ENCODE measurements at regions not wholly inside any gene's neighbourhood (a gene's known extent, or its start where the extent isn't known, plus 50 kb on each side); places are given as distances from the start of the nearest gene placed in this dataset.
A peak's percentile ranks its signal among the peaks of the same experiment; 100 is the strongest.

DNA sequence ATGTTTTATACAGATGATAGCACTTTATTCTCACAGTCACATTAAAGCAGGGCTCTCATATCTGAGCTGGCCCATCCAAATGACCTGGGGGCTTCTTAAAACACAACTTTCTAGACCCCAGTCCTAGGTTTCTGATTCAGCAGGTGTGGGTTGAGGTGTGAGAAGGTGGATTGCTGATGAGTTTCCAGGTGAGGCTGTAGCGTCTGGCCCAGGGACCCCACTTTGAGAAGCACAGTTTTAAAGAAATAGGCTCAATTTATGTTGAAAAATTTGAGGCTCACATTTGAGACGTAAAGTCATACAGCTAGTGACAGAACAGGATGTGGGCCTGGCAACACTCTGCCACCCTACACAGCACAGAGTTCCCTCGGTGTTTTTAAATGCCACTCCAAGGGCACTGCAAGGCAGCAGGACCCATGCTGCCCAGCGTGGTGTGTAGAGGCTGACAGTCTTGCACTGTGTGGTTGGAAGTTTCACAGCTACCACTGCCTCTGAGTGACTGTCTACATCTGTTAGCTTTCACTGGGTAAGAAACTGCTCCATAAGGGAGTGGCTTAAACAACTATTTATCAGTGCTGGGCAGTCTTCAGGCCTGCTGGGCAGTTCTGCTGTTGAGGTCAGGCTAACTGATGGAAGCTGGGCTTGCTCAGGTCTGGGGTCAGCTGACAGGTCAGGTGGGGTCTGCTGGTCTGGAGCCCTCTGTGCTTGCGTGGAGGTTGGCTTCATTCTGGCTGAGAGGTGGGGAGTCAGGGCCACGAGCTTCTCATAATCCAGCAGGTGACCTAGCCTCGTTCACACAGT is 319.7 kb downstream of the CXCL12 start:
- H3K27me3 ChIP-seq: no peaks in the 10 kb centered on the region
- H3K27ac ChIP-seq: peak overlapping the region in 1 of 4 donors; percentile 22
- no peak overlapping the region for H3K4me3 ChIP-seq
- TF ChIP-seq, protein P1, sequence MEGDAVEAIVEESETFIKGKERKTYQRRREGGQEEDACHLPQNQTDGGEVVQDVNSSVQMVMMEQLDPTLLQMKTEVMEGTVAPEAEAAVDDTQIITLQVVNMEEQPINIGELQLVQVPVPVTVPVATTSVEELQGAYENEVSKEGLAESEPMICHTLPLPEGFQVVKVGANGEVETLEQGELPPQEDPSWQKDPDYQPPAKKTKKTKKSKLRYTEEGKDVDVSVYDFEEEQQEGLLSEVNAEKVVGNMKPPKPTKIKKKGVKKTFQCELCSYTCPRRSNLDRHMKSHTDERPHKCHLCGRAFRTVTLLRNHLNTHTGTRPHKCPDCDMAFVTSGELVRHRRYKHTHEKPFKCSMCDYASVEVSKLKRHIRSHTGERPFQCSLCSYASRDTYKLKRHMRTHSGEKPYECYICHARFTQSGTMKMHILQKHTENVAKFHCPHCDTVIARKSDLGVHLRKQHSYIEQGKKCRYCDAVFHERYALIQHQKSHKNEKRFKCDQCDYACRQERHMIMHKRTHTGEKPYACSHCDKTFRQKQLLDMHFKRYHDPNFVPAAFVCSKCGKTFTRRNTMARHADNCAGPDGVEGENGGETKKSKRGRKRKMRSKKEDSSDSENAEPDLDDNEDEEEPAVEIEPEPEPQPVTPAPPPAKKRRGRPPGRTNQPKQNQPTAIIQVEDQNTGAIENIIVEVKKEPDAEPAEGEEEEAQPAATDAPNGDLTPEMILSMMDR (IDR thresholded peaks at IDR 0.05): no peak
- TF ChIP-seq POLR2A (IDR thresholded peaks at IDR 0.05): no peak
- no peaks in the 10 kb centered on the region for H3K36me3 ChIP-seq
- peaks cover 0 to 12% (median 0%) of the 10 kb centered on the region in 4 donors for H3K4me1 ChIP-seq
- no peak for DNase-seq
- H3K9me3 ChIP-seq: no peaks in the 10 kb centered on the region

DNA sequence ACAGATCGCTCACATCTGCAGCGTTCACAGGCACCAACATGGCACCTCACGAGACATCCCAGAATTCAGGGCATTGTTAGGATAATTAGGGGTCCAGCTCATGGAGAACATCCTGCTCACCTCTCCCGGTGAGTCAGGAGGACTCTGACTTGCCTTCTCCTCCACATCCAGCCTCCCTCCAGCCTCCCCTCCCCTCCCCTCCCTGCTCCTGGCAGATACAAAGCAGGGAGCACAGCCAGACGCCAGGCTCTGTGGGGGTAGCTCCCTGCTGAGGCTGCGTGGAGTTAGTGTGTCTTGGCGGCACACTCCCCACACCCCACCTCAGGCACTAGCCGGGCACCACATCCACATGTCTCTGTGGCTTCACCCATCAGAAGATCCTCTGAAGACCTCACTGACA is 320.6 kb downstream of the CXCL12 start:
- TF ChIP-seq POLR2A (IDR thresholded peaks at IDR 0.05): no peak
- TF ChIP-seq, protein P1 (IDR thresholded peaks at IDR 0.05): no peak
- no peaks in the 10 kb centered on the region for H3K9me3 ChIP-seq
- H3K27ac ChIP-seq: no peak overlapping the region
- no peaks in the 10 kb centered on the region for H3K36me3 ChIP-seq
- H3K4me1 ChIP-seq: peaks cover 0 to 12% (median 0%) of the 10 kb centered on the region in 4 donors
- no peak overlapping the region for H3K4me3 ChIP-seq
- no peaks in the 10 kb centered on the region for H3K27me3 ChIP-seq
- DNase-seq: no peak

DNA sequence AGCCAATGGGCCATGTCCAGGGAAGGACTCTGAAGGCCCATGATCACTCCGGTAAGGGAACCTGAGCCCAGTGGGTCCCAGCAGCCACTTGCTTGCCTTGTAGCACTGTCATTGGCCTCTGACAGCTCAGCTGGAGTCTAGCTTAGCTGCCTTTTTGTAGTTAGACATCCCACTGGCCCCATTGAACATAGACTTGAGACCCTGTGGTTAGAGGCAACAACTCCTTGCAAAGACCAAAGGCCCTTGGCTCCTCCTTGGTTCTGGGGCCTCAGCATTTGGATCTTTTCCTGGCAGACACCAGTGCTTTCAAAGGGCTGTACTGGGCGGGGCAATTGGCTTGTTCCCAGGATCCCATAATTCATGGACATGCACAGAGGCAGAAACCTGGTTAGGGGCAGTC is 321.2 kb downstream of the CXCL12 start:
- no peak for DNase-seq
- Histone ChIP-seq H3K4me3 (no peak overlapping the region), H3K9me3 (no peaks in the 10 kb centered on the region), H3K4me1 (peaks cover 0 to 12% (median 0%) of the 10 kb centered on the region in 4 donors), H3K27me3 (no peaks in the 10 kb centered on the region), H3K27ac (no peak overlapping the region), H3K36me3 (no peaks in the 10 kb centered on the region)
- TF ChIP-seq POLR2A (IDR thresholded peaks at IDR 0.05): no peak
- TF ChIP-seq, protein P1 (IDR thresholded peaks at IDR 0.05): no peak

DNA sequence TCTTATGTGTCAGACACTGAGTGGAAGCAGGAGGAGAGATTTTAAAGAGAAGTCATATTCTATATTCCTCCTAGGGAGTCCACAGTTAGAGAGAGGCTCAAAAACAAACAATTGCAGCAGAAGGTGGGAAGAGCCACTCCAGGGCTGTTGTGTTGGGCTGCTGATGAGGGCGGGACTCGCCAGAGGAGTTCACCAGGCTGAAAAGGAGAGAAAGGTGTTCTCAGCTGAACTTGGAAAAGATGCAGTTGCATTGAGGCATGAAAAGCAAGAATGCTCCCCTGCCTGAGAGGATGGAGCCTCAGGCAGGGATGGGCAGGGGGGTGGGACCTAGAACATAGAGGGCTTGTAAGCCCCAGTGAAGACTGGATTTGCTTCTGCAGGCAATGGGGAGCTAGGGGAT is 324.2 kb downstream of the CXCL12 start:
- H3K4me3 ChIP-seq: no peak overlapping the region
- no peak for TF ChIP-seq POLR2A (IDR thresholded peaks at IDR 0.05)
- TF ChIP-seq, protein P1 (IDR thresholded peaks at IDR 0.05): no peak
- H3K27me3 ChIP-seq: no peaks in the 10 kb centered on the region
- no peaks in the 10 kb centered on the region for H3K9me3 ChIP-seq
- DNase-seq: no peak
- H3K36me3 ChIP-seq: no peaks in the 10 kb centered on the region
- H3K27ac ChIP-seq: no peak overlapping the region
- H3K4me1 ChIP-seq: peaks cover 0 to 10% (median 0%) of the 10 kb centered on the region in 4 donors

DNA sequence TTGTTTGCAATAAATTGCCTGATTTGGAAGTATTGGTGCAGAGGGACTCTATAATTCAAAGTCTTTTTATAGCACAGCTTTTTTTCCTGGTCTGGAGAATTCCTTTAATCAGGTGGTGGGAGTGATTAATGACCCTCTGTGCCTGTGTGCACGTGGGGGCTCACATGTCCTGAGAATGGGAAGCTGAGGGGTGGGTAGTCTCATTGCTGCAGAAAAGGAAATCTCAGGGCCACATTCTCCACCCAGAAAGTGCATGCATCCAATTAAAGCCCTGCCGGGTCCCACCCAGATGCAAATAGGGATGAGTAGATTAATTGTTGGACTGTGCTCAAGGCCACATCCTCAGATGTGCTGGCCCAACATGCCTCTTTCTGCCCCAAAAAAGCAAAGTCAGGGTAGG is 324.7 kb downstream of the CXCL12 start:
- no peaks in the 10 kb centered on the region for H3K36me3 ChIP-seq
- H3K9me3 ChIP-seq: no peaks in the 10 kb centered on the region
- no peak overlapping the region for H3K27ac ChIP-seq
- DNase-seq: no peak
- no peak overlapping the region for H3K4me3 ChIP-seq
- TF ChIP-seq, protein P1 (IDR thresholded peaks at IDR 0.05): no peak
- no peak for TF ChIP-seq POLR2A (IDR thresholded peaks at IDR 0.05)
- no peaks in the 10 kb centered on the region for H3K27me3 ChIP-seq
- peaks cover 0 to 5% (median 0%) of the 10 kb centered on the region in 4 donors for H3K4me1 ChIP-seq
